PFSK-1 (cell line): ENCODE measurements at regions not wholly inside any gene's neighbourhood (a gene's known extent, or its start where the extent isn't known, plus 50 kb on each side); places are given as distances from the start of the nearest gene placed in this dataset.

Experiments
- POLR2AphosphoS5 ChIP-seq: IDR thresholded peaks from 2 replicates; pipeline ENCODE4 v1.6.1; 2012; ENCODE audit warnings: low read depth, mild to moderate bottlenecking, control low read depth, low read length, moderate library complexity
- REST ChIP-seq, 2 experiments: IDR thresholded peaks; 2 replicates each; pipeline versions ENCODE4 v1.6.1 to v1.8.0; 2011 to 2012; ENCODE audit warnings: low read depth in 2 of 2, low read length in 2 of 2, control low read depth in 1 of 2, inconsistent platforms in 1 of 2, mild to moderate bottlenecking in 1 of 2, moderate library complexity in 1 of 2; ENCODE audit not compliant: insufficient read depth in 1 of 2
- TAF1 ChIP-seq: IDR thresholded peaks from 2 replicates; pipeline ENCODE4 v1.6.1; 2012; ENCODE audit warnings: low read length, control low read depth, borderline replicate concordance; ENCODE audit not compliant: insufficient read depth

GRCh38 chr5:74085782-74086181 is 459.8 kb downstream of the ARHGEF28 start:
- TF ChIP-seq POLR2AphosphoS5: no peak
- TF ChIP-seq REST (IDR thresholded peaks at IDR 0.05; ENCODE audit: insufficient read depth in 1 of 2, low read depth in 2 of 2, low read length in 2 of 2): no peak
- TF ChIP-seq TAF1: no peak
